IPS-20b (cell line): ENCODE measurements at regions not wholly inside any gene's neighbourhood (a gene's known extent, or its start where the extent isn't known, plus 50 kb on each side); places are given as distances from the start of the nearest gene placed in this dataset.

Experiments
- H3K27ac ChIP-seq: one replicate; pipeline ENCODE4 v1.5.1; 2013; ENCODE audit warnings: low read length
- H3K27me3 ChIP-seq: 2 replicates; pipeline ENCODE4 v1.6.1; 2013; ENCODE audit warnings: mild to moderate bottlenecking, low read length, inconsistent platforms; ENCODE audit not compliant: insufficient read depth
- H3K36me3 ChIP-seq: 2 replicates; pipeline ENCODE4 v1.6.1; 2013; ENCODE audit warnings: low read depth, mild to moderate bottlenecking, inconsistent platforms, low read length, moderate library complexity; ENCODE audit not compliant: insufficient read depth
- H3K4me1 ChIP-seq: 2 replicates; pipeline ENCODE4 v1.6.1; 2013; ENCODE audit warnings: mild to moderate bottlenecking, control low read depth, inconsistent platforms, low read length, moderate library complexity; ENCODE audit not compliant: insufficient read depth
- H3K4me3 ChIP-seq: 2 replicates; pipeline ENCODE4 v1.5.1; 2013; ENCODE audit warnings: mild to moderate bottlenecking, low read length, inconsistent platforms
- H3K9ac ChIP-seq: 2 replicates; pipeline ENCODE4 v1.6.1; 2013; ENCODE audit warnings: low read depth, mild to moderate bottlenecking, inconsistent platforms, low read length, moderate library complexity
- H3K9me3 ChIP-seq: 2 replicates; pipeline ENCODE4 v1.6.1; 2013; ENCODE audit warnings: mild to moderate bottlenecking, low read depth, low read length, inconsistent platforms; ENCODE audit not compliant: insufficient read depth

- Histone ChIP-seq H3K9ac (no peak overlapping the region), H3K9me3 (peaks cover 11% of the 10 kb centered on the region; the same call in 1 of the 2 replicates), H3K27me3 (peaks cover 56% of the 10 kb centered on the region), H3K4me3 (peak overlapping the region; percentile 63), H3K4me1 (no peaks in the 10 kb centered on the region), H3K36me3 (no peaks in the 10 kb centered on the region), H3K27ac (no peak overlapping the region)
Measured at GRCh38 chr10:128286762-128287500, 160.7 kb upstream of the MKI67 start.

- no peak overlapping the region for H3K9ac ChIP-seq
- H3K36me3 ChIP-seq = no peaks in the 10 kb centered on the region
- H3K27me3 ChIP-seq = peaks cover 56% of the 10 kb centered on the region
- no peak overlapping the region for H3K4me3 ChIP-seq
- H3K4me1 ChIP-seq = no peaks in the 10 kb centered on the region
- no peak overlapping the region for H3K27ac ChIP-seq
- H3K9me3 ChIP-seq = peaks cover 11% of the 10 kb centered on the region; the same call in 1 of the 2 replicates
Measured at GRCh38 chr10:128287921-128288320, 161.7 kb upstream of the MKI67 start.

- H3K4me3 ChIP-seq = no peak overlapping the region
- H3K27ac ChIP-seq = no peak overlapping the region
- no peaks in the 10 kb centered on the region for H3K4me1 ChIP-seq
- no peak overlapping the region for H3K9ac ChIP-seq
- peaks cover 11% of the 10 kb centered on the region; the same call in 1 of the 2 replicates for H3K9me3 ChIP-seq
- no peaks in the 10 kb centered on the region for H3K36me3 ChIP-seq
- H3K27me3 ChIP-seq = peaks cover 48% of the 10 kb centered on the region
Measured at GRCh38 chr10:128289621-128290020, 163.4 kb upstream of the MKI67 start.

- Histone ChIP-seq H3K4me3 (no peak overlapping the region), H3K27me3 (no peaks in the 10 kb centered on the region), H3K36me3 (no peaks in the 10 kb centered on the region), H3K9me3 (peaks cover 11% of the 10 kb centered on the region; the same call in 1 of the 2 replicates), H3K4me1 (no peaks in the 10 kb centered on the region), H3K9ac (no peak overlapping the region), H3K27ac (no peak overlapping the region)
Measured at GRCh38 chr10:128295003-128295402, 168.8 kb upstream of the MKI67 start.

- H3K4me3 ChIP-seq = no peak overlapping the region
- H3K9ac ChIP-seq = no peak overlapping the region
- H3K36me3 ChIP-seq = no peaks in the 10 kb centered on the region
- no peaks in the 10 kb centered on the region for H3K4me1 ChIP-seq
- no peak overlapping the region for H3K27ac ChIP-seq
- H3K27me3 ChIP-seq = no peaks in the 10 kb centered on the region
- peaks cover 4% of the 10 kb centered on the region; the same call in 1 of the 2 replicates for H3K9me3 ChIP-seq
Measured at GRCh38 chr10:128296253-128297007, 170.2 kb upstream of the MKI67 start.

GRCh38 chr10:128297709-128298378, 171.6 kb upstream of the MKI67 start:
- Histone ChIP-seq H3K4me3 (no peak overlapping the region), H3K36me3 (no peaks in the 10 kb centered on the region), H3K9me3 (peaks cover 4% of the 10 kb centered on the region; the same call in 1 of the 2 replicates), H3K27ac (no peak overlapping the region), H3K27me3 (no peaks in the 10 kb centered on the region), H3K4me1 (no peaks in the 10 kb centered on the region), H3K9ac (no peak overlapping the region)

- Histone ChIP-seq H3K4me3 (no peak overlapping the region), H3K4me1 (no peaks in the 10 kb centered on the region)
Measured at GRCh38 chr10:128298587-128298986, 172.4 kb upstream of the MKI67 start.

GRCh38 chr10:128300290-128300824, 174.1 kb upstream of the MKI67 start:
- Histone ChIP-seq H3K9me3 (peaks cover 4% of the 10 kb centered on the region; the same call in 1 of the 2 replicates), H3K27me3 (no peaks in the 10 kb centered on the region), H3K27ac (no peak overlapping the region), H3K9ac (no peak overlapping the region), H3K4me3 (no peak overlapping the region), H3K36me3 (no peaks in the 10 kb centered on the region), H3K4me1 (no peaks in the 10 kb centered on the region)

More at GRCh38 chr10:128298587-128298986, 172.4 kb upstream of the MKI67 start:
- no peaks in the 10 kb centered on the region for H3K36me3 ChIP-seq
- no peak overlapping the region for H3K9ac ChIP-seq
- H3K27me3 ChIP-seq = no peaks in the 10 kb centered on the region
- H3K27ac ChIP-seq = no peak overlapping the region
- H3K9me3 ChIP-seq = peaks cover 4% of the 10 kb centered on the region; the same call in 1 of the 2 replicates

- Histone ChIP-seq H3K9me3 (peaks cover 4% of the 10 kb centered on the region; the same call in 1 of the 2 replicates), H3K4me3 (no peak overlapping the region), H3K4me1 (no peaks in the 10 kb centered on the region), H3K27ac (no peak overlapping the region), H3K9ac (no peak overlapping the region), H3K36me3 (no peaks in the 10 kb centered on the region), H3K27me3 (no peaks in the 10 kb centered on the region)
Measured at GRCh38 chr10:128301051-128301450, 174.8 kb upstream of the MKI67 start.

- Histone ChIP-seq H3K27me3 (no peaks in the 10 kb centered on the region), H3K4me1 (no peaks in the 10 kb centered on the region; the same call in 1 of the 2 replicates), H3K9ac (no peak overlapping the region), H3K4me3 (no peak overlapping the region), H3K9me3 (peaks cover 4% of the 10 kb centered on the region; the same call in 1 of the 2 replicates), H3K27ac (no peak overlapping the region), H3K36me3 (no peaks in the 10 kb centered on the region)
Measured at GRCh38 chr10:128302808-128303207, 176.6 kb upstream of the MKI67 start.

- H3K4me3 ChIP-seq = no peak overlapping the region
- H3K9me3 ChIP-seq = peaks cover 4% of the 10 kb centered on the region; the same call in 1 of the 2 replicates
- no peak overlapping the region for H3K9ac ChIP-seq
- H3K27me3 ChIP-seq = no peaks in the 10 kb centered on the region
- no peaks in the 10 kb centered on the region for H3K36me3 ChIP-seq
- H3K27ac ChIP-seq = no peak overlapping the region
- no peaks in the 10 kb centered on the region; the same call in 1 of the 2 replicates for H3K4me1 ChIP-seq
Measured at GRCh38 chr10:128304271-128304670, 178.0 kb upstream of the MKI67 start.
